ENCODE measurements at regions not wholly inside any gene's neighbourhood (a gene's known extent, or its start where the extent isn't known, plus 50 kb on each side); places are given as distances from the start of the nearest gene placed in this dataset.

DNA sequence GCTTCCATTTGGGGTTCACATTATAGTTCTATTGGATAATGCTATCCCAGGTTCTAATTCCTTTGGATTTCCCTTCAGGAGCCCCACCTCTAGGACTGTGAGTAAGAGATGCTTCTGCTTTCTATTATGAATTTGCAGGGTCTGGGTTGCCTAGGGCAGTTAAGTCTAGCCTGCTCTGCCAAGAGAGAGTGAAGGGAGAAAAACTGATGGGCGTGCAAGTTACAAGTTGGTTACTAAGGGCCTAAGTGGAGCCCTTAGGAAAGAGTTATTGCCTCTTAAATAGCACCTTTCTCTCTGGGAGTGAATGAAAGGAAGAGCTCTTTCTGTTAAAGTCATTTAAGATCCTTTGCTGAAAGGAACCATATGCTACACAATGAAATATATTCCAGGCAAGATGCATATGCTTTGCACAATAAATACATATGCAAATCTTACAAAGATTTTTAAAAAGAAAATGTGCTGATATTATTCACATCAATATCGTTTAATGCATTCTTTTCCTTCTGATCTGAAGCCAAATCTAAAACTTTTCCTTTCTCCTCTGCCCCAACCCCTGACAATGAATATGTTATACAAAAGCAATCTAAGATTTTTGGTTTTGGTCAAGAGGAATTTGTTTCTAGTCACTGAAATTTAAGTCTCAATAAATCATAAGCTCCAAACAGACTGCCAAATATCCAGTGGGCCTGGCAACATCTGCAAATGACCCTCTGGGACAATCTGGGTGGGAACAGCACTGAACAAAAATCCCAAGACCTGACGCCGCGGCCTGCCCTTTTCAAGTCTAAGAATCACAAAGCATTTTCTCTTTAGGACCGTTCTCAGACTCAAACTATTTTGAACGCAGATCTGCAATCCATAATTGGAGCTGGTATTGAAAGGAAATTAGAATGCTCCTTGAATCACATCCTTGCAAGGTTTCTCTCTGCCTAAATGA is 586.7 kb downstream of the ETNK1 start:
- ChIA-PET CTCF (no interaction called here), POLR2A (ENCODE audit: unreplicated experiment) (no interaction called here)
- H3K4me1 ChIP-seq (ENCODE audit: control insufficient read depth, insufficient read depth, low read length), result no peaks in the 10 kb centered on the region
- no TSS peak for BruUV-seq (replicated peaks)
- dilution Hi-C loops (cut with HindIII; ENCODE audit: low sequenced_read_pairs, unreplicated experiment) (no loop called here), intact Hi-C loops (cut with micrococcal nuclease) (no loop called here), in situ Hi-C loops (cut with MboI; ENCODE audit: low sequenced_read_pairs) (loop anchor here (25.0 kb wide), 1 partner anchor 1926 kb away; no protein-coding TSS in a partner anchor)
- H4K8ac ChIP-seq (ENCODE audit: low read depth in 2 of 2, low read length in 2 of 2), result no peak overlapping the region
- H3K36me3 ChIP-seq (ENCODE audit: control insufficient read depth, insufficient read depth, low read length), result no peaks in the 10 kb centered on the region
- H3K4me2 ChIP-seq (ENCODE audit: low read depth, low read length), result no peak overlapping the region
- no peak overlapping the region for H2BK15ac ChIP-seq (ENCODE audit: low read depth, low read length)
- H2BK5ac ChIP-seq (ENCODE audit: low read depth, low read length, poor library complexity, severe bottlenecking), result no peak overlapping the region
- no peak overlapping the region for H3K56ac ChIP-seq (ENCODE audit: extremely low read depth, insufficient read depth, low read length)
- H3K18ac ChIP-seq (ENCODE audit: low read depth, low read length), result no peak overlapping the region
- H2AK9ac ChIP-seq (replicated peaks; ENCODE audit: low read depth, low read length, poor library complexity), result no peak overlapping the region
- H3K9me3 ChIP-seq (ENCODE audit: control insufficient read depth, insufficient read depth, low read length), result no peaks in the 10 kb centered on the region
- H3K4me3 ChIP-seq (ENCODE audit: insufficient read depth, low read depth, low read length), result no peak overlapping the region
- H2BK120ac ChIP-seq (ENCODE audit: low read depth, low read length), result no peak overlapping the region
- H2BK20ac ChIP-seq (ENCODE audit: low read depth, low read length), result no peak overlapping the region
- no peaks in the 10 kb centered on the region for H3K9me1 ChIP-seq (ENCODE audit: insufficient read depth, low read length)
- H4K5ac ChIP-seq (ENCODE audit: low read depth, low read length), result no peak overlapping the region
- no peaks in the 10 kb centered on the region for H3K79me1 ChIP-seq (ENCODE audit: low read depth in 1 of 2, low read length in 2 of 2)
- no peak overlapping the region for H3K23ac ChIP-seq (ENCODE audit: low read depth, low read length)
- no peak overlapping the region for H3K9ac ChIP-seq (ENCODE audit: low read depth, low read length)
- WGBS, 2 experiments (ENCODE audit: extremely low coverage in 2 of 2, insufficient read length in 1 of 2), result no CpG with 5 or more reads among the region's 7 CpGs
- H2AK5ac ChIP-seq (ENCODE audit: low read depth, low read length), result no peak overlapping the region
- H2AFZ ChIP-seq (replicated peaks; ENCODE audit: low read length, poor library complexity), result no peak overlapping the region
- H4K20me1 ChIP-seq (ENCODE audit: insufficient read depth, low read length), result no peaks in the 10 kb centered on the region
- DNase-seq, result no peak
- H3K27ac ChIP-seq (ENCODE audit: insufficient read depth, low read length), result no peak overlapping the region
- no peak overlapping the region for H4K91ac ChIP-seq (ENCODE audit: insufficient read depth, low read depth, low read length)
- no peaks in the 10 kb centered on the region for H3K27me3 ChIP-seq (ENCODE audit: control insufficient read depth, insufficient read depth, low read length)
- H3K14ac ChIP-seq (replicated peaks; ENCODE audit: low read depth, low read length), result no peak overlapping the region
- ATAC-seq (ENCODE audit: low read depth), result no peak
- no peak overlapping the region for H3K4ac ChIP-seq (ENCODE audit: low read depth, low read length)
- TF ChIP-seq RCOR1 (IDR thresholded peaks at IDR 0.05; ENCODE audit: insufficient replicate concordance, low read length), result no peak
- no peak for TF ChIP-seq NFE2L2 (IDR thresholded peaks at IDR 0.05; ENCODE audit: low read depth, low read length)
- TF ChIP-seq MAFK (IDR thresholded peaks at IDR 0.05; ENCODE audit: low read depth, low read length), result no peak
- no peak for TF ChIP-seq RFX5 (IDR thresholded peaks at IDR 0.05; ENCODE audit: low read depth, low read length)
- no peak for TF ChIP-seq RAD21 (IDR thresholded peaks at IDR 0.05; ENCODE audit: low read length)
- no peak for TF ChIP-seq MAZ (IDR thresholded peaks at IDR 0.05; ENCODE audit: borderline replicate concordance, low read depth, low read length)
